B cell (primary cell): ENCODE measurements at regions not wholly inside any gene's neighbourhood (a gene's known extent, or its start where the extent isn't known, plus 50 kb on each side); places are given as distances from the start of the nearest gene placed in this dataset.
"Not testable (repeated sequence)": the region's sequence is repeated elsewhere in the genome, so short reads cannot be mapped to it uniquely, and the experiment has no call there.

Experiments used
- EZH2 ChIP-seq: IDR thresholded peaks from 2 replicates; pipeline ENCODE4 v1.6.1; 2012; ENCODE audit warnings: borderline replicate concordance, low read depth, mild to moderate bottlenecking, moderate library complexity, low read length; ENCODE audit not compliant: insufficient read depth, poor library complexity, severe bottlenecking
- TF ChIP-seq, protein P1 (sequence below): fragments of 200-600 bp; IDR thresholded peaks from one replicate; pipeline ENCODE4 v1.8.0; 2022; ENCODE audit warnings: antibody characterized with exemption, mild to moderate bottlenecking

GRCh38 chr4:83903740-83904139 lies 367.8 kb downstream of the GPAT3 start:
- TF ChIP-seq, protein P1, sequence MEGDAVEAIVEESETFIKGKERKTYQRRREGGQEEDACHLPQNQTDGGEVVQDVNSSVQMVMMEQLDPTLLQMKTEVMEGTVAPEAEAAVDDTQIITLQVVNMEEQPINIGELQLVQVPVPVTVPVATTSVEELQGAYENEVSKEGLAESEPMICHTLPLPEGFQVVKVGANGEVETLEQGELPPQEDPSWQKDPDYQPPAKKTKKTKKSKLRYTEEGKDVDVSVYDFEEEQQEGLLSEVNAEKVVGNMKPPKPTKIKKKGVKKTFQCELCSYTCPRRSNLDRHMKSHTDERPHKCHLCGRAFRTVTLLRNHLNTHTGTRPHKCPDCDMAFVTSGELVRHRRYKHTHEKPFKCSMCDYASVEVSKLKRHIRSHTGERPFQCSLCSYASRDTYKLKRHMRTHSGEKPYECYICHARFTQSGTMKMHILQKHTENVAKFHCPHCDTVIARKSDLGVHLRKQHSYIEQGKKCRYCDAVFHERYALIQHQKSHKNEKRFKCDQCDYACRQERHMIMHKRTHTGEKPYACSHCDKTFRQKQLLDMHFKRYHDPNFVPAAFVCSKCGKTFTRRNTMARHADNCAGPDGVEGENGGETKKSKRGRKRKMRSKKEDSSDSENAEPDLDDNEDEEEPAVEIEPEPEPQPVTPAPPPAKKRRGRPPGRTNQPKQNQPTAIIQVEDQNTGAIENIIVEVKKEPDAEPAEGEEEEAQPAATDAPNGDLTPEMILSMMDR = not testable (repeated sequence)
- TF ChIP-seq EZH2 = not testable (repeated sequence)
